Ishikawa (cell line): ENCODE measurements at regions not wholly inside any gene's neighbourhood (a gene's known extent, or its start where the extent isn't known, plus 50 kb on each side); places are given as distances from the start of the nearest gene placed in this dataset.

Experiments used
- CEBPB ChIP-seq: IDR thresholded peaks from 2 replicates; pipeline ENCODE4 v1.6.1; 2012
- CREB1 ChIP-seq: IDR thresholded peaks from 2 replicates; pipeline ENCODE4 v1.6.1; 2012; ENCODE audit warnings: low read depth
- EGR1 ChIP-seq: IDR thresholded peaks from 2 replicates; pipeline ENCODE4 v1.6.1; 2012
- EP300 ChIP-seq: IDR thresholded peaks from 2 replicates; pipeline ENCODE4 v1.6.1; 2012; ENCODE audit warnings: borderline replicate concordance
- FOXM1 ChIP-seq: IDR thresholded peaks from 2 replicates; pipeline ENCODE4 v1.6.1; 2012; ENCODE audit warnings: low read depth, borderline replicate concordance
- MAX ChIP-seq: IDR thresholded peaks from 2 replicates; pipeline ENCODE4 v1.6.1; 2012
- NFIC ChIP-seq: IDR thresholded peaks from 2 replicates; pipeline ENCODE4 v1.6.1; 2012
- RAD21 ChIP-seq: IDR thresholded peaks from 2 replicates; pipeline ENCODE4 v1.6.1; 2012; ENCODE audit warnings: low read depth
- REST ChIP-seq: IDR thresholded peaks from 2 replicates; pipeline ENCODE4 v1.6.1; 2012; ENCODE audit warnings: low read depth, mild to moderate bottlenecking
- TAF1 ChIP-seq: IDR thresholded peaks from 2 replicates; pipeline ENCODE4 v1.6.1; 2012; ENCODE audit warnings: low read depth, mild to moderate bottlenecking
- TCF12 ChIP-seq: IDR thresholded peaks from 2 replicates; pipeline ENCODE4 v1.6.1; 2012; ENCODE audit warnings: low read depth
- TEAD4 ChIP-seq: IDR thresholded peaks from 2 replicates; pipeline ENCODE4 v1.6.1; 2012
- YY1 ChIP-seq: IDR thresholded peaks from 2 replicates; pipeline ENCODE4 v1.6.1; 2012; ENCODE audit warnings: low read depth
- ZBTB7A ChIP-seq: IDR thresholded peaks from 2 replicates; pipeline ENCODE4 v1.6.1; 2012; ENCODE audit warnings: low read depth
- TF ChIP-seq, protein P1 (sequence below): IDR thresholded peaks from 2 replicates; pipeline ENCODE4 v1.6.1; 2012

- no peak for TF ChIP-seq TEAD4
- no peak for TF ChIP-seq TAF1
- TF ChIP-seq RAD21: no peak
- TF ChIP-seq, protein P1, sequence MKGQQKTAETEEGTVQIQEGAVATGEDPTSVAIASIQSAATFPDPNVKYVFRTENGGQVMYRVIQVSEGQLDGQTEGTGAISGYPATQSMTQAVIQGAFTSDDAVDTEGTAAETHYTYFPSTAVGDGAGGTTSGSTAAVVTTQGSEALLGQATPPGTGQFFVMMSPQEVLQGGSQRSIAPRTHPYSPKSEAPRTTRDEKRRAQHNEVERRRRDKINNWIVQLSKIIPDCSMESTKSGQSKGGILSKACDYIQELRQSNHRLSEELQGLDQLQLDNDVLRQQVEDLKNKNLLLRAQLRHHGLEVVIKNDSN: no peak
- no peak for TF ChIP-seq CEBPB
- TF ChIP-seq NFIC: no peak
- no peak for TF ChIP-seq TCF12
- no peak for TF ChIP-seq ZBTB7A
- no peak for TF ChIP-seq REST
- no peak for TF ChIP-seq EP300
- TF ChIP-seq FOXM1: no peak
- no peak for TF ChIP-seq EGR1
- no peak for TF ChIP-seq MAX
- no peak for TF ChIP-seq YY1
- no peak for TF ChIP-seq CREB1
Observed at GRCh38 chr2:217189747-217190146, 329.9 kb upstream of the TNP1 start.

DNA sequence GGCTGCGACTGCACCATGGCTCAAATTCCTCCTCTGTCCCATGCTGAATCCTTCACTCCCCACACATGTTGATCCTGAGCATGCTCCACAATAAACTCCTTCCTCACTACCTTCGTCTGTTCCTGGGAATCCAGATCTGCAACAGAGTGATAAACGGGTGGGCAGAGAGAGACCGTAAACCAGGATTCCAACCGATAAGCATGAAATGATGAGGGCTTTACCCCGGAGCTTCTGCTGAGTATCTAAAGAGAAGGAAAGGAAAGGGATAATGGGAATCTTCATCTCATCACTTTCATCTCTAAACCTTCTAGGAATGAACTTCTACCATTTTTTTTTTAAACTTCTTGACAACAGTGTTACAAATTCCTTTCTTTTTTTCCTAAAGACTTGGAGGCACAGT is 329.3 kb upstream of the TNP1 start:
- no peak for TF ChIP-seq CEBPB
- no peak for TF ChIP-seq NFIC
- TF ChIP-seq TEAD4: no peak
- TF ChIP-seq REST: no peak
- no peak for TF ChIP-seq MAX
- no peak for TF ChIP-seq RAD21
- no peak for TF ChIP-seq ZBTB7A
- TF ChIP-seq FOXM1: no peak

- TF ChIP-seq MAX: no peak
- no peak for TF ChIP-seq TCF12
- no peak for TF ChIP-seq REST
- TF ChIP-seq RAD21: no peak
- no peak for TF ChIP-seq ZBTB7A
- no peak for TF ChIP-seq YY1
- no peak for TF ChIP-seq TEAD4
- no peak for TF ChIP-seq CEBPB
- TF ChIP-seq CREB1: no peak
- TF ChIP-seq EP300: no peak
- no peak for TF ChIP-seq TAF1
- TF ChIP-seq NFIC: no peak
- TF ChIP-seq, protein P1: no peak
- no peak for TF ChIP-seq EGR1
- no peak for TF ChIP-seq FOXM1
Observed at GRCh38 chr2:217186668-217187159, 326.9 kb upstream of the TNP1 start.

- TF ChIP-seq TAF1 (no peak), RAD21 (no peak), NFIC (no peak), MAX (no peak), CREB1 (no peak), ZBTB7A (no peak), TEAD4 (no peak), CEBPB (no peak), EP300 (no peak), FOXM1 (no peak), TCF12 (no peak), YY1 (no peak), EGR1 (no peak), REST (no peak)
- TF ChIP-seq, protein P1: no peak
Observed at GRCh38 chr2:217186152-217186551, 326.3 kb upstream of the TNP1 start.
